Vagina (tissue), 2 donors: ENCODE measurements at regions not wholly inside any gene's neighbourhood (a gene's known extent, or its start where the extent isn't known, plus 50 kb on each side); places are given as distances from the start of the nearest gene placed in this dataset.

Source experiments
- DNase-seq, 2 donors: peaks; one replicate each; pipeline ENCODE4 v3.0.0-alpha.2; 2017; ENCODE audit errors: extremely low spot score in 2 of 2
- H3K27ac ChIP-seq: fragments of 200-600 bp; sonication (generic); one replicate; pipeline ENCODE4 v1.5.1; 2019
- H3K27me3 ChIP-seq: fragments of 200-600 bp; sonication (generic); one replicate; pipeline ENCODE4 v1.5.1; 2019
- H3K36me3 ChIP-seq, 2 donors: fragments of 200-600 bp; sonication (generic); one replicate each; pipeline ENCODE4 v1.5.1; 2017 to 2019
- H3K4me1 ChIP-seq: fragments of 200-600 bp; sonication (generic); one replicate; pipeline ENCODE4 v1.5.1; 2019
- H3K4me3 ChIP-seq, 2 donors: fragments of 200-600 bp; sonication (generic); 1 replicate in 1 of 2; 2 replicates in 1 of 2; pipeline ENCODE4 v1.5.1; 2016 to 2019
- H3K9me3 ChIP-seq: fragments of 200-600 bp; sonication (generic); one replicate; pipeline ENCODE4 v1.5.1; 2019
- POLR2A ChIP-seq, 2 donors: fragments of 450-650 bp; IDR thresholded peaks; one replicate each; pipeline ENCODE4 v1.6.1; 2017; ENCODE audit warnings: antibody characterized with exemption in 2 of 2, mild to moderate bottlenecking in 2 of 2, moderate library complexity in 2 of 2
- POLR2AphosphoS5 ChIP-seq, 2 donors: sonication (generic); formaldehyde crosslinking; IDR thresholded peaks; one replicate each; pipeline ENCODE4 v1.9.0; 2017; ENCODE audit warnings: antibody characterized with exemption in 2 of 2, mild to moderate bottlenecking in 2 of 2, low read depth in 1 of 2; ENCODE audit not compliant: insufficient read depth in 1 of 2
- intact Hi-C: fragments of 100-400 bp; cut with DNase I; formaldehyde crosslinking; loops from one replicate; pipeline ENCODE4 v1.15.1; 2023
- TF ChIP-seq, protein P1 (sequence below), 3 experiments: fragments of 450-650 bp in 2 of 3; fragments of 200-600 bp in 1 of 3; sonication (generic) in 1 of 3; IDR thresholded peaks; one replicate each; pipeline ENCODE4 v1.5.1; 2017 to 2019; ENCODE audit warnings: antibody characterized with exemption in 3 of 3, mild to moderate bottlenecking in 2 of 3, moderate library complexity in 2 of 3

- no peaks in the 10 kb centered on the region for H3K27me3 ChIP-seq
- H3K4me1 ChIP-seq = no peaks in the 10 kb centered on the region
- H3K36me3 ChIP-seq = no peaks in the 10 kb centered on the region
- TF ChIP-seq, protein P1, sequence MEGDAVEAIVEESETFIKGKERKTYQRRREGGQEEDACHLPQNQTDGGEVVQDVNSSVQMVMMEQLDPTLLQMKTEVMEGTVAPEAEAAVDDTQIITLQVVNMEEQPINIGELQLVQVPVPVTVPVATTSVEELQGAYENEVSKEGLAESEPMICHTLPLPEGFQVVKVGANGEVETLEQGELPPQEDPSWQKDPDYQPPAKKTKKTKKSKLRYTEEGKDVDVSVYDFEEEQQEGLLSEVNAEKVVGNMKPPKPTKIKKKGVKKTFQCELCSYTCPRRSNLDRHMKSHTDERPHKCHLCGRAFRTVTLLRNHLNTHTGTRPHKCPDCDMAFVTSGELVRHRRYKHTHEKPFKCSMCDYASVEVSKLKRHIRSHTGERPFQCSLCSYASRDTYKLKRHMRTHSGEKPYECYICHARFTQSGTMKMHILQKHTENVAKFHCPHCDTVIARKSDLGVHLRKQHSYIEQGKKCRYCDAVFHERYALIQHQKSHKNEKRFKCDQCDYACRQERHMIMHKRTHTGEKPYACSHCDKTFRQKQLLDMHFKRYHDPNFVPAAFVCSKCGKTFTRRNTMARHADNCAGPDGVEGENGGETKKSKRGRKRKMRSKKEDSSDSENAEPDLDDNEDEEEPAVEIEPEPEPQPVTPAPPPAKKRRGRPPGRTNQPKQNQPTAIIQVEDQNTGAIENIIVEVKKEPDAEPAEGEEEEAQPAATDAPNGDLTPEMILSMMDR (IDR thresholded peaks at IDR 0.05) = no peak
- TF ChIP-seq POLR2A (IDR thresholded peaks at IDR 0.05) (no peak), POLR2AphosphoS5 (IDR thresholded peaks at IDR 0.05; ENCODE audit: insufficient read depth in 1 of 2, low read depth in 1 of 2) (no peak)
- intact Hi-C loops = no loop called here
- no peaks in the 10 kb centered on the region for H3K9me3 ChIP-seq
- no peak for DNase-seq
- no peak overlapping the region for H3K27ac ChIP-seq
- H3K4me3 ChIP-seq = no peak overlapping the region
Observed at GRCh38 chr3:187975561-187976364, 178.2 kb upstream of the LPP start.

GRCh38 chr3:187976365-187976900 lies 177.5 kb upstream of the LPP start:
- Histone ChIP-seq H3K4me1 (no peaks in the 10 kb centered on the region), H3K4me3 (no peak overlapping the region), H3K9me3 (no peaks in the 10 kb centered on the region), H3K27me3 (no peaks in the 10 kb centered on the region), H3K27ac (no peak overlapping the region), H3K36me3 (no peaks in the 10 kb centered on the region)
- no peak for DNase-seq
- intact Hi-C loops = no loop called here
- TF ChIP-seq POLR2A (IDR thresholded peaks at IDR 0.05) (no peak), POLR2AphosphoS5 (IDR thresholded peaks at IDR 0.05; ENCODE audit: insufficient read depth in 1 of 2, low read depth in 1 of 2) (no peak)
- TF ChIP-seq, protein P1 (IDR thresholded peaks at IDR 0.05) = no peak

GRCh38 chr3:187977659-187978058 lies 176.3 kb upstream of the LPP start:
- DNase-seq = no peak
- no peak overlapping the region for H3K4me3 ChIP-seq
- H3K27me3 ChIP-seq = no peaks in the 10 kb centered on the region
- no peak overlapping the region for H3K27ac ChIP-seq
- no peak for TF ChIP-seq POLR2A (IDR thresholded peaks at IDR 0.05)
- TF ChIP-seq POLR2AphosphoS5 (IDR thresholded peaks at IDR 0.05; ENCODE audit: insufficient read depth in 1 of 2, low read depth in 1 of 2) = no peak
- TF ChIP-seq, protein P1 (IDR thresholded peaks at IDR 0.05) = no peak
- no peaks in the 10 kb centered on the region for H3K9me3 ChIP-seq
- intact Hi-C loops = no loop called here
- no peaks in the 10 kb centered on the region for H3K4me1 ChIP-seq
- no peaks in the 10 kb centered on the region for H3K36me3 ChIP-seq

- Histone ChIP-seq H3K4me1 (no peaks in the 10 kb centered on the region), H3K27me3 (no peaks in the 10 kb centered on the region), H3K27ac (no peak overlapping the region), H3K36me3 (no peaks in the 10 kb centered on the region), H3K4me3 (no peak overlapping the region), H3K9me3 (no peaks in the 10 kb centered on the region)
- TF ChIP-seq POLR2A (IDR thresholded peaks at IDR 0.05) (no peak), POLR2AphosphoS5 (IDR thresholded peaks at IDR 0.05; ENCODE audit: insufficient read depth in 1 of 2, low read depth in 1 of 2) (no peak)
- TF ChIP-seq, protein P1 (IDR thresholded peaks at IDR 0.05) = no peak
- no peak for DNase-seq
- intact Hi-C loops = no loop called here
Observed at GRCh38 chr3:187978433-187979011, 175.4 kb upstream of the LPP start.

DNA sequence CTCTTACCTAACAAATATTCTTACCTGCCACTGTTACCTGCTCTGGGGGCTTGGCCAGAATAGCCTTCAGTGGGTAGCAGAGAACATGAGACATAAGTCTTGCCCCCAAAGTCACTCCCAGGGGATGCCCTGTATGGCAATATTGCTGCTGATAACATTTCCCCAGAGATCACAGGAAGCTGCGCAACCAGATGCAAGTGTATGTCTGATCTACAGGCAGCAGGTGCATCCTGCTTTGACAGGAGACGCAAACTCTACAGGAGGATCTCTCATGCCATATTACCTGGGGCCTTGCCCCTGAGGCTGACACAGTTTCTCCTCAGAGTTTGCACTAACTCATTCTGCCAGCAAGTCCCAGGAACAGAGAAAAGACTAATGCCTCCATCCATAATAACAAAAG lies 174.4 kb upstream of the LPP start:
- TF ChIP-seq POLR2AphosphoS5 (IDR thresholded peaks at IDR 0.05; ENCODE audit: insufficient read depth in 1 of 2, low read depth in 1 of 2) (no peak), POLR2A (IDR thresholded peaks at IDR 0.05) (no peak)
- TF ChIP-seq, protein P1 (IDR thresholded peaks at IDR 0.05) = no peak
- intact Hi-C loops = no loop called here
- no peaks in the 10 kb centered on the region for H3K9me3 ChIP-seq
- H3K36me3 ChIP-seq = no peaks in the 10 kb centered on the region
- H3K27me3 ChIP-seq = no peaks in the 10 kb centered on the region
- H3K4me3 ChIP-seq = no peak overlapping the region
- no peaks in the 10 kb centered on the region for H3K4me1 ChIP-seq
- DNase-seq = no peak
- no peak overlapping the region for H3K27ac ChIP-seq
